Activated CD8-positive, alpha-beta T cell treated with anti-CD3 and anti-CD28 coated beads for 36 hours (primary cell): ENCODE measurements at regions not wholly inside any gene's neighbourhood (a gene's known extent, or its start where the extent isn't known, plus 50 kb on each side); places are given as distances from the start of the nearest gene placed in this dataset.

ENCODE experiments used
- ATAC-seq: fragments of 200-7000 bp; cut with Tn5 transposase; one replicate; pipeline ENCODE4 v1.10.0; 2021; ENCODE audit warnings: mild to moderate bottlenecking, moderate library complexity
- CTCF ChIA-PET: fragments of 350-600 bp; sonication (Branson Sonifier 250); formaldehyde crosslinking; loops from one replicate; lab custom pipeline; 2021; ENCODE audit warnings: antibody characterized with exemption; lab: Charles Lee
- POLR2A ChIA-PET: fragments of 350-600 bp; sonication (Branson Sonifier 250); formaldehyde crosslinking; loops from one replicate; lab custom pipeline; 2021; ENCODE audit warnings: antibody characterized with exemption; lab: Charles Lee
- DNase-seq: peaks from one replicate; pipeline ENCODE4 v3.0.0-alpha.2; 2020
- H3K27ac Mint-ChIP-seq: one replicate; pipeline ENCODE4 v1.8.0; 2021; ENCODE audit warnings: mild to moderate bottlenecking, mixed read lengths
- H3K27me3 Mint-ChIP-seq: one replicate; pipeline ENCODE4 v1.8.0; 2021; ENCODE audit warnings: mixed read lengths
- H3K36me3 Mint-ChIP-seq: one replicate; pipeline ENCODE4 v1.8.0; 2021; ENCODE audit warnings: low read depth, mixed read lengths
- H3K4me1 Mint-ChIP-seq: one replicate; pipeline ENCODE4 v1.8.0; 2021; ENCODE audit warnings: low read depth, mixed read lengths
- H3K4me3 Mint-ChIP-seq: one replicate; pipeline ENCODE4 v1.8.0; 2021; ENCODE audit warnings: mild to moderate bottlenecking, moderate library complexity, mixed read lengths
- H3K9me3 Mint-ChIP-seq: one replicate; pipeline ENCODE4 v1.8.0; 2021; ENCODE audit warnings: mixed read lengths
- intact Hi-C: fragments of 100-400 bp; cut with micrococcal nuclease; formaldehyde crosslinking; loops from one replicate; pipeline ENCODE4 v1.10.0; 2022
- TF ChIP-seq, protein P1 (sequence below): fragments of 200-600 bp; IDR thresholded peaks from one replicate; pipeline ENCODE4 v1.8.0; 2022; ENCODE audit warnings: antibody characterized with exemption, mild to moderate bottlenecking

DNA sequence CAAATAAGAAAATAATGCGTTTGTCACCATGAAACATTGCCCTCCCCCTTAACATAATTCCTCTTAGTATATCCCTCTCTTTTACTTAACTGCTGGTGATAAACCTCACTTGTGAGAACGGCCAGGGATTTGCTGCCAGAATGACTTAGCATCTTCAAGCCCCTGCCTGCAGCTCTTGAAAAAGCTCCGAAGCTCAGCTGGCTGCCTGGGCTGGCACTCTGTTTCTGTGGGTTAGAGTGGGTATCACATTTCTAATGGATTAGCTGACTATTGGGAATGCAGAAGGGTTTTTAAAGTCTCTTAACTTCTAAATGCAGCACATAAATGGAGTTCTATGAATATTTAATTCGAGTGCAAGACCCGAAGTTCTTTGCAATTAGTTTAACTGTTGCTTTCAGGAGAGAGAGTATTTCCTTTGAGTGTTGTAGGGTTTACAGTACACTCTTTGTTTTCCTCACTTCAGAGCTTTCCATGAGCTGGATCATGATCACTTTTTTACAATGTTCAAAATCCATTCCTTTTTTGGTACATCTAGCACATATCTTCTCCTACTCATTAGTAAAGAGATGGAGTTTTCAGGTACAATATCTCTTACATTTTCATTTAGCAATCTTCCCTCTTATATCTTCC is 124.7 kb upstream of the RBMS3 start:
- intact Hi-C loops = no loop called here
- Mint-ChIP-seq H3K4me3 (no peak overlapping the region), H3K4me1 (peaks cover 11% of the 10 kb centered on the region), H3K9me3 (no peaks in the 10 kb centered on the region), H3K27me3 (no peaks in the 10 kb centered on the region), H3K27ac (no peak overlapping the region), H3K36me3 (no peaks in the 10 kb centered on the region)
- DNase-seq (no peak), ATAC-seq (no peak)
- TF ChIP-seq, protein P1, sequence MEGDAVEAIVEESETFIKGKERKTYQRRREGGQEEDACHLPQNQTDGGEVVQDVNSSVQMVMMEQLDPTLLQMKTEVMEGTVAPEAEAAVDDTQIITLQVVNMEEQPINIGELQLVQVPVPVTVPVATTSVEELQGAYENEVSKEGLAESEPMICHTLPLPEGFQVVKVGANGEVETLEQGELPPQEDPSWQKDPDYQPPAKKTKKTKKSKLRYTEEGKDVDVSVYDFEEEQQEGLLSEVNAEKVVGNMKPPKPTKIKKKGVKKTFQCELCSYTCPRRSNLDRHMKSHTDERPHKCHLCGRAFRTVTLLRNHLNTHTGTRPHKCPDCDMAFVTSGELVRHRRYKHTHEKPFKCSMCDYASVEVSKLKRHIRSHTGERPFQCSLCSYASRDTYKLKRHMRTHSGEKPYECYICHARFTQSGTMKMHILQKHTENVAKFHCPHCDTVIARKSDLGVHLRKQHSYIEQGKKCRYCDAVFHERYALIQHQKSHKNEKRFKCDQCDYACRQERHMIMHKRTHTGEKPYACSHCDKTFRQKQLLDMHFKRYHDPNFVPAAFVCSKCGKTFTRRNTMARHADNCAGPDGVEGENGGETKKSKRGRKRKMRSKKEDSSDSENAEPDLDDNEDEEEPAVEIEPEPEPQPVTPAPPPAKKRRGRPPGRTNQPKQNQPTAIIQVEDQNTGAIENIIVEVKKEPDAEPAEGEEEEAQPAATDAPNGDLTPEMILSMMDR = no peak
- CTCF ChIA-PET = no interaction called here
- POLR2A ChIA-PET = no interaction called here

DNA sequence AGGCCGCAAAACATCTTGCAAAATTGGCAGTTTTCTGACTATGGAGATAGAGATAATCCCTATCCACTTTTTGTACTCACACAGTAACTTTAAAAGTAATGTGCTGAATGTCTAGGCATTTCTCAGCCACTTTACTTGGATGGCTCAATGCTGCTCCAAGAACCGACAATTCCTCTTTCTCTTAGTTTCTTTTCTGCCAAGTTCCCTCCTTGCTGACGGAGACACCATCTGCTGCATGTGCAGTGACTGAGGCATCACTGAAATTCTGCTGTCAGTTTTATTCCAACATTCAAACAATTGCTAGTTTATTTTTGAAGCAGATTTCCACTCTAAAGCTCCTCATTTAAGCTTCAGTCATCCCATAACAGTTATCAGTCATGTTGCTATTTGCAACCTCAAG is 116.0 kb upstream of the RBMS3 start:
- Mint-ChIP-seq H3K36me3 (no peaks in the 10 kb centered on the region), H3K4me3 (no peak overlapping the region), H3K27ac (no peak overlapping the region), H3K27me3 (no peaks in the 10 kb centered on the region), H3K9me3 (no peaks in the 10 kb centered on the region), H3K4me1 (no peaks in the 10 kb centered on the region)
- DNase-seq (no peak), ATAC-seq (no peak)
- intact Hi-C loops = no loop called here
- POLR2A ChIA-PET = no interaction called here
- CTCF ChIA-PET = no interaction called here
- TF ChIP-seq, protein P1 = no peak

DNA sequence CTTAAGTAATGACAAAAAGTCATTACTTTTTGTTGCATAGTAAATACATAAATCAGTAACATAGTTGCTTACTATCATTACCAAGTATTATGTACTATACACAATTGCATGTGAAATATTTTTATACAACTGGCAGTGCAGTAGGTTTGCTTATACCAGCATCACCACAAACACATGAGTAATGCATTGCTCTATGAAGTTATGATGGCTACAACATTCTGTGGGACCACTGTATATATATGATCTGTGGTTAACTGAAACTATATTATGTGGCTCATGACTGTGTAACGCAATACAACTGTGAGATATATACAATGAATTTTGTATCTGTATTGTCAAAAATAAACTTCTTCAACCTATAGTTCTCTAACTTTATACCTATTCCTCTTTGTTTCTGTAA is 113.7 kb upstream of the RBMS3 start:
- Mint-ChIP-seq H3K27me3 (no peaks in the 10 kb centered on the region), H3K4me1 (peaks cover 13% of the 10 kb centered on the region), H3K4me3 (no peak overlapping the region), H3K9me3 (no peaks in the 10 kb centered on the region), H3K36me3 (peaks cover 4% of the 10 kb centered on the region), H3K27ac (no peak overlapping the region)
- ATAC-seq (no peak), DNase-seq (no peak)
- POLR2A ChIA-PET = no interaction called here
- intact Hi-C loops = no loop called here
- CTCF ChIA-PET = no interaction called here
- TF ChIP-seq, protein P1 = no peak

- H3K9me3 Mint-ChIP-seq = no peaks in the 10 kb centered on the region
- TF ChIP-seq, protein P1 = no peak
- ChIA-PET CTCF (no interaction called here), POLR2A (no interaction called here)
- ATAC-seq (no peak), DNase-seq (no peak)
- intact Hi-C loops = no loop called here
- H3K27me3 Mint-ChIP-seq = no peaks in the 10 kb centered on the region
- H3K27ac Mint-ChIP-seq = no peak overlapping the region
- H3K4me1 Mint-ChIP-seq = peaks cover 14% of the 10 kb centered on the region
- no peak overlapping the region for H3K4me3 Mint-ChIP-seq
- H3K36me3 Mint-ChIP-seq = peaks cover 5% of the 10 kb centered on the region
These were observed 112.8 kb upstream of the RBMS3 start for GRCh38 chr3:29168081-29168480.

- H3K4me1 Mint-ChIP-seq = peaks cover 16% of the 10 kb centered on the region
- H3K4me3 Mint-ChIP-seq = no peak overlapping the region
- H3K9me3 Mint-ChIP-seq = no peaks in the 10 kb centered on the region
- POLR2A ChIA-PET = no interaction called here
- intact Hi-C loops = no loop called here
- H3K36me3 Mint-ChIP-seq = peaks cover 5% of the 10 kb centered on the region
- no peak overlapping the region for H3K27ac Mint-ChIP-seq
- ATAC-seq (no peak), DNase-seq (no peak)
- no peaks in the 10 kb centered on the region for H3K27me3 Mint-ChIP-seq
- TF ChIP-seq, protein P1 = no peak
- CTCF ChIA-PET = interaction anchor here (1.0 kb wide), 1 partner anchor 501 kb away, joined by 3 read pairs; no protein-coding TSS in a partner anchor
These were observed 112.2 kb upstream of the RBMS3 start for GRCh38 chr3:29168696-29169095.
